HG02970 (cell line): ENCODE measurements at regions not wholly inside any gene's neighbourhood (a gene's known extent, or its start where the extent isn't known, plus 50 kb on each side); places are given as distances from the start of the nearest gene placed in this dataset.

Experiments
- ATAC-seq: cut with Tn5 transposase; IDR thresholded peaks from one replicate; pipeline ENCODE4 v1.9.1; 2021; ENCODE audit warnings: mild to moderate bottlenecking, moderate library complexity, moderate number of reproducible peaks; ENCODE audit not compliant: unreplicated experiment, low FRiP score

GRCh38 chr15:70433586-70434324 is 329.6 kb downstream of the UACA start:
- ATAC-seq, result no peak

- ATAC-seq, result no peak
Observed at GRCh38 chr15:70432924-70433495, 330.3 kb downstream of the UACA start.

GRCh38 chr15:70431854-70432253 is 331.5 kb downstream of the UACA start:
- no peak for ATAC-seq

GRCh38 chr15:70430069-70430468 is 332.4 kb upstream of the TLE3 start:
- ATAC-seq, result no peak

GRCh38 chr15:70429056-70429722 is 331.5 kb upstream of the TLE3 start:
- no peak for ATAC-seq

- ATAC-seq, result no peak
Observed at GRCh38 chr15:70428211-70428822, 330.6 kb upstream of the TLE3 start.

- no peak for ATAC-seq
Observed at GRCh38 chr15:70427167-70428120, 329.7 kb upstream of the TLE3 start.

- ATAC-seq, result no peak
Observed at GRCh38 chr15:70426096-70426821, 328.5 kb upstream of the TLE3 start.

GRCh38 chr15:70424937-70425411 is 327.3 kb upstream of the TLE3 start:
- ATAC-seq, result no peak

- ATAC-seq, result no peak
Observed at GRCh38 chr15:70423267-70423666, 325.6 kb upstream of the TLE3 start.

- ATAC-seq, result no peak
Observed at GRCh38 chr15:70422342-70422741, 324.6 kb upstream of the TLE3 start.

GRCh38 chr15:70420948-70421482 is 323.3 kb upstream of the TLE3 start:
- no peak for ATAC-seq

- ATAC-seq, result no peak
Observed at GRCh38 chr15:70420086-70420947, 322.6 kb upstream of the TLE3 start.

- ATAC-seq, result no peak
Observed at GRCh38 chr15:70418943-70419342, 321.2 kb upstream of the TLE3 start.

GRCh38 chr15:70417535-70417934 is 319.8 kb upstream of the TLE3 start:
- no peak for ATAC-seq

GRCh38 chr15:70416829-70417228 is 319.1 kb upstream of the TLE3 start:
- ATAC-seq, result no peak

- no peak for ATAC-seq
Observed at GRCh38 chr15:70415398-70415797, 317.7 kb upstream of the TLE3 start.

GRCh38 chr15:70414626-70415025 is 316.9 kb upstream of the TLE3 start:
- no peak for ATAC-seq
